Activated CD4-positive, alpha-beta T cell treated with anti-CD3 and anti-CD28 coated beads, Interleukin-2, amount 50 U/mL, for 24 hours (primary cell): ENCODE measurements at regions not wholly inside any gene's neighbourhood (a gene's known extent, or its start where the extent isn't known, plus 50 kb on each side); places are given as distances from the start of the nearest gene placed in this dataset.
"Not testable (repeated sequence)": the region's sequence is repeated elsewhere in the genome, so short reads cannot be mapped to it uniquely, and the experiment has no call there.

Experiments used
- DNase-seq, 2 donors: peaks; one replicate each; pipeline ENCODE4 v3.0.0-alpha.2; 2020; ENCODE audit warnings: low read depth in 1 of 2, low spot score in 1 of 2

DNA sequence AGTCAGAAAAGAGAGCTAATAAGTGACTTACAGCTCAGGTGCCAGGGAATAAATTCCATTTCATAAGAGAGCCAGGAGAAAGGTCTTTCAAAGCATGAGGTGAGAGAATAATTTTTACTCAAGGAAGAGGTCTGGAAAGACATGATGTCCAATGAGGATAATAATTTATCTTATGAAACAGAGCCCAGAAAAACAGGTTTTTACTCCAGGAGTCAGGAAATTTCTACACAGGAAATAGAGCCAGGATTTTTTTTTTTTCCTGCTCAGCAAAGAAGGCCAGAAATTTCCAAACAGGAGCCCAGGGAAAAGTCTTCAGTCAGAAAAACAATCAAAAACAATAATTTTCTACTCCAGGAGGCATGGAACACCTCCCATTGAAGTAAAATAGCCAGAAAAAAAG lies 1185.7 kb upstream of the TSPY4 start:
- DNase-seq: no peak

DNA sequence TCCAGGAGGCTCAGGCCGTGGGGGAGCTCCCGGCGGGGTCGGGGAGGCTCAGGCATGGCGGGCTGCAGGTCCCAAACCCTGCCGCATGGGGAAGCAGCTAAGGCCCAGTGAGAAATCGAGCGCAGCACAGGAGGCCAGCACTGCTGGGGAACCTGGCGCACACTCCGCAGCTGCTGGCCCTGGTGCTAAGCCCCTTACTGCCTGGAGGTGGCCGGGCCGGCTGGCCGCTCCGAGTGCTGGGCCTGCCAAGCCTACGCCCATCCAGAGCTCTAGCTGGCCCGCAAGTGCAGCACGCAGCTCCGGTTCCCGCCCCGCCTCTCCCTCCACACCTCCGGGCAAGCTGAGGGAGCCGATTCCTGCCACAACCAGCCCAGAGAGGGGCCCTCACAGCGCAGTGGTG lies 1208.7 kb upstream of the TSPY4 start:
- no peak for DNase-seq

DNA sequence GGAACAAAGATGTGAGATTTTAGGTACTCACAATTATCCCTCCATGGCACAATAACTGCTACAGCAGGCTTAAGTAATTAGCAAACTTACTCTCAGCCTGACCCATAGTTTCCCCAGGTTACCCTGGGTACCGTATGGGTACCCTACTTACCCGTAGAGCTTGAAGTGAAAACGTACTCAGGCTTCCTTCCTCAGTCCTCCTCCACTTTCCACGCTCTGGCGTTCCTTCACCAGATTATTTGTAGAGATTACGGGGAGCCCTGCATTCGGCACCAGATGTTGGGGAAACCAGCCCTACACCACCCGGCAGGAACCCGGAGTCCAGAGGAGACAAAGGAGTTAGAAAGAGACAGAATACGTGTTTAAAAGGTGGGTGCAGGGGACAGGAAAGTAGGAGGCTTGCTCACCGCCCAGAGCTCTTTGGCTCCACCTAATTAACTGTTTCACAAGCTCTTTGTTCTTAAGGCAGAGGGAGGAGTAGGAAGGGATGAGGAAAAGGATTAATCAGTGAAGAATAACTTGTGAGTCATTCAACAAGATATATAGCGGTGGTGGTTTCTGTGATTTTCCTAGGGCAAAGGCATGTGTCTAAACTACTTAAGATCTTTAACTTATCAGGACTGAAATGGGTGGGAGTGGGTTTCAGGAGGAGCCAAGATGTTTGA lies 1211.2 kb upstream of the TSPY4 start:
- no peak for DNase-seq

DNA sequence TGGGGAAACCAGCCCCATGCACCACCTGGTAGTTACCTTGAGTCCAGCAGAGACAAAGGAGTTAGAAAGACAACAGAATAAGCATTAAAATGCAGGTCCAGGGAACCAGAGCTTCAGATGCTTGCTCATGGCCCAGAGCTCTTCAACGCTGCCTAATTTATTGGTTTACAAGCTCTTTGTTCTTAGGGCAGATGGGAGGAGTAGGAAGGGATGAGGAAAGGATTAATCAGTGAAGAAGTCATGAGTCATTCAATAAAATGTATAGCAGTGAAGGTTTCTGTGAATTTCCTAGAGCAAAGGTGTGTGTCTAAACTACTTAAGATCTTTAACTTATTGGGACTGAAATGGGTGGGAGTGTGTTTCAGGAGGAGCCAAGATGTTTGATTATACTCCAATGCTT lies 1210.3 kb upstream of the AMELY start:
- DNase-seq: no peak

DNA sequence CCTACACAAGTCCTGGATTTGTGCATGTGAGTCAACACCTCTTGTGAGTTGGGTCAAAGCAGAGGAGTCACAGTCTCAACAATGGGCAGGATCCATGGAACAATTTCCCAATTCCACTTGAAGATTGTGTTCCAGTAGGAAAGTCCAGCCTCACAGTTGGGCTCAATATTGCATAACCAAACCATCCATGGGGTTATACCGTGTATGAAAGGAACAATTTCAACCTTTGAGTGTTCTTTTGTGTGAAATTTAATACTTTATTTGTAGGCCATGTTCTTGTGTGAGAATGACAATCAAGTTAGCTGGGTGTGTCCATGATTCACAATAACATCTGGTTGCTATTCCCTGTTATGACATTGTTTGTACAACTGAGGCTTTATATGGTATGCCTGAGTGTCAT lies 1182.9 kb upstream of the AMELY start:
- no peak for DNase-seq

DNA sequence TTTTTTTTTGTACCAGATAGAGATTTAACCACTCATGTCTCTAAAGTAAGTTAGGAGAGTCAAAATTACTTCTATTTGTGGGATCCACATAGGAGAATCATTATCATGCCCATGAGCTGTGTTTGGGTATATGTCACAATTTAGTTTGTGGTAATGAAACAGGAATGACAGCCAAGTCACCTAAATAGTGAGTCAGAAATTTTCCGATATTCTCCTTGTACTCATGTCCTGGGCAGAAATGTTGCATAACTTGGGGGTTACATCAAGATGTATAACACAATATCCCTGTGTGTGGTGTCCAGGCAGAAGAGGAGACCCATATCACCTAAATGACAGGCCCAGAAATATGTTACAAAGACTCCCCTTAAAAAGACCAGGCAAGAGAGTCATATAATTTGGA lies 1181.4 kb upstream of the AMELY start:
- DNase-seq: no peak

DNA sequence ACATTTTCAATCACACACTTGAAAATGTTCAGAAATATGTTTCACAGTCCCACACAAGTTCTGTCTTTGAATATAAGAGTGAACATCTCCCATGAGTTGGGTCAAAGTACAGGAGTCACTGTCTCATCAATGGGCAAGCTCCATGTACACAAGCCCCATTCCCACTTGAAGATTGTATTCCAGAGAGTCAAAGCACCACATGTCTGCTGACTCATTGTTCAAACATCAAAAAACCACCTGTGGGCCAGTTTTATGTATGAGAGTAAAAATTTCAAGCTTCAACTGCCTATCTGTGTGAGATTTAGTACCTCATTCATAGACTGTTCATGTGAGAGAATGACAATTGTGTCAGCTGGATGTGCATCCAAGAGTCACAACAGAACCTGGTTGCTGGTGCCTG lies 1174.4 kb upstream of the AMELY start:
- no peak for DNase-seq

DNA sequence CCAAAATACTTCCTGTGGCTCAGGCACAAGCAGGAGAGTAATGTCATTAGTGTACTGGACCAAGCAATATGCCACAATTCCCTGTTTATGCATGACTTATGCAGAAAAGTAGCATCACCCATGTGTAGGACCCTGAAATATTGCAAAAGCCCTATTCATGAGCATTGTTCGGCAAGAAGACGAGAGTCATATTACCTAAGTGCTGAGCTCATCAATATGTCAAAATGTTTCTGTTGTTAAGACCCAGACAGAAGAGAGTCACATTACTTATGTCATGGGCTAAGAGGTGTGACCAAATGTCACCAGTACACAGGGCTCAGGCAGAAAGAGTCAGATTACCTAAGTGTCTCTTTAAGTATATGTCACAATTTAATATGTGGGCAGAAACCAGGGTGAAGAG lies 1172.6 kb upstream of the AMELY start:
- DNase-seq: no peak

DNA sequence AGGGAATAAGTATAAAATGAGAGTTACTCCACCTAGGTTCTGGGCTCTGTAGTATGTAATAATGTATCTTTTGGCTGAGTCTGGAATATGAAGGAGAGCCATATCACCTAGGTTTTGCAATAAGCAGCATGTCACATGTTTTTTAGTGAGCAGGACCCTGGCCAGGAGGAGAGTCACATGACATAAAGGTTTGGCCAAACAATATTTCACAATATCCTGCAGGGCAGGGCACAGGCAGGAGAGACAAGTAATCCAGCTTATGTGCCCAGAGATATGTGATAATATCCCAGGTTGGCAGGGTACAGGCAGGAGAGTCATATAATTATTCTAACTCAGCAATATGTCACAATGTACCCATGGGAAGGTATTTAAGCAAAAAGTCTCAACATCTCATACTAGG lies 1169.6 kb upstream of the AMELY start:
- DNase-seq: no peak

DNA sequence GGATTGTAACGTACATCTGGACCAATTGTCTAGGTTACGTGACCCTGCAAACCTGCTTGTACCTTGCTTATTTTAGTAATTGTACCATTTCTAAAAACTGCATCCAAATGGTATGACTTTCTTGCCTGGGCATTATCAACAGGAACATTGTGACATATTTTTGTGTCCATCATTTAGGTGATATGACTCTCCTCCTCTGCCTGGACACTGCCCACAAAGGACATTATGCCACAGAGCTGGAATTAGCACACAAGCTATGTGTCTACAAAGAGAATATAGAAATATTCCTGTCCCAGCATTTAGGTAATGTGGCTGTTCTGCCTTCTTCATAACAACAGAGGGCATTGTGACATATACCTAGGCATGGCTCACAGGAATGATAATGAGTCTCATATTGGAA lies 1153.7 kb upstream of the AMELY start:
- DNase-seq: no peak

DNA sequence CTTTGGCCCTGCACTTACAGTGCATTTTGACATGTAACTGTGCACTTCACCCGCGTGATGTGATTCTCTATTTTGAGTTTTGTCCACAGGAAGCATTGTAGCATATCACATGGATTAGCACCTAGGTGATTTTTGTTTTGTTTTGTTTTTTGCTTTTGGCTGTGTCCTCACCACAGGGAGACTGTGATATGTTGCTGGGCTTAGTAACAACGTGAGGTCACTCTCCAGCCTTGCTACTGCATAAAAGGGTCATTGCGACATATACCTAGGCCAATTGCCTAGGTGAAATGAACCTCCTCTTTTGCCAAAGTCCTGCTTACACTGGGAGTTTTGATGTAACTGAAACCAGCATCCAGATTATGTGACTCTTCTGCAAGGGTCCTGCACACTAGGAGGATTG lies 1152.9 kb upstream of the AMELY start:
- no peak for DNase-seq

DNA sequence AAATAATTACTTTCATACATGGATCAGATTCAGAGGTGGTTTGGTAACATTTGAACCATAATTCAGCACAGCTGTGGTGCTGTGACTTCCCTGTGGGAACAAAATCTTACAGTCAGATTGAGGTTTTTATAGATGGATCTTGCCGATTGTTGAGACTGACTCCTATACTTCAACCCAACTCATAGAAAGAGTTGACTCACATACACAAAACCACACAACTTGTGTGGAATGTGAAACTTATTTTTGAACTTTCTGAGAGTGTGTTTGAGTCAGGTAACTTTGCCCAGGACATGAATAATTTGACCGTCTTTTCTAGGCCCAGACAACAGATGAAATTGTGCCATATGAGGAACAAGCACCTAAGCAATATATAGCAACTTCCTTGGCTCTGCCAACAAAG lies 1152.4 kb upstream of the AMELY start:
- no peak for DNase-seq

DNA sequence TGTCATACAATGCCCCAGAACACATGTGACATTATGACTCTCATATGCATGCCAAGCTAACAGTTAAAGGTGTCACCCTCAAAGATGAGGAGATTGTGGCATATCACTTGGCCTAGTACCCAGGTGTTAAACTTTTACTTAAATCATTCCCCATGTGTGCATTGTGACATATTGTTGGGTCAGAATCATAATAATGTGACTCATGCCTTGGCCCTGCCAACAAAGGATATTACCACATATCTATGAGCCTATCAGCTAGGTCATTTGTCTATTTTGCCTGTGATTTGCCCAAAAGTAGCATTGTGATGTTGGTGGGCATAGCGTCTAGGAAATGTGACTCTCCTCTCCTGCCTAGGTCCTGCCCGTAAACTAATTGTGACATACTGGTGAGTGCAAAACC lies 1147.1 kb upstream of the AMELY start:
- DNase-seq: no peak

DNA sequence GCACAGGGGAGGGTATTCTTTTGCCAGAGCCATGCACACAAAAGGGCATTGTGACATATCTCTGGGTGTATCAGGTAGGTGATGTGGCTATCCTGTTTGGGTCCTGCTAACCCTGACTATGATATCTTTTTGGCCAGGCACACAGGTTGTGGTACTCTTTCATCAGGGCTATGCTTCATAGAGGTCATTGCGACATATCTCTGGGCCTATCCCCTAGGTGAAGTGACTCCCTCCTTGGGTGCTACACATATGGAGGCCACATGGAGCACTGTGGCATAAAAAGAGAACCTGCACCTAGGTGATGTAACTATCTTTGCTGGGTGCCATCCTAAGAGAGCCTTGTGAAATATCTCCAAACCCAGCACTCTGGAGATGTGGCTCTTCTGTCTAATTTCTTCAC lies 1139.8 kb upstream of the AMELY start:
- DNase-seq: no peak

DNA sequence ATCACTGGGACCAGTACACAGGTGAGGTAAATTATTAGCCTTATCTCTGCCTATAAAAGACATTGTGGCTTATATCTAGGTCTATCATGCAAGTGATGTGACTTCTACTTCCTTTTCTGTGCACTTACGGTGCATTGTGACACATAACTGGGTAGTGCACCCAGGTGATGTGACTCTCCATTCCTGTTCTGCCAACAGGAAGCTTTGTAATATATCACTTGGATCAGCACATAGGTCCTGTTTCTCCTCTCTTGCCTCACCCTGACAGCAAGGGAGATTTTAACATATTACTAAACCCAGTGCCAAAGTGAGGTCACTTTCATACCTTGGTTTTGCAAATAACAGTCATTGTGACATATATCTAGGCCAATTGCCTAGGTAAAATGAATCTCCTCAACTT lies 1129.7 kb upstream of the AMELY start:
- no peak for DNase-seq

DNA sequence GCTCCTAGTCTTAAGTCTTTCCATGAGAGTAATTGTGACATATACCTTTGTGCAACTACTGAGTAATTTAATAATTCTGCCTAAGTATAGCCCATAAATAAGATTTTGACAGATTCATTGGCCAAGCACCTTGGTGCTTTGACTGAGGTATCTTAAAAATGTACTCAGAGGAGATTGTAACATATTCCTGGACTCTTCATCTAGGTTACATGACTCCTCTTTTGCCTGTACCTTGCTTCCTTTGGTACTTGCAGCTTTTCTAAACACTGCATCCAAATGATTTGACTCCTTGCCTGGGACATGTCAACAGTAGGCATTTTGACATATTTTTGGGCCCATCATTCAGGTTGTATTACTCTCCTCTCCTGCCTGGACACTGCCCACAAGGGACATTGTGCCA lies 1125.0 kb upstream of the AMELY start:
- DNase-seq: no peak

DNA sequence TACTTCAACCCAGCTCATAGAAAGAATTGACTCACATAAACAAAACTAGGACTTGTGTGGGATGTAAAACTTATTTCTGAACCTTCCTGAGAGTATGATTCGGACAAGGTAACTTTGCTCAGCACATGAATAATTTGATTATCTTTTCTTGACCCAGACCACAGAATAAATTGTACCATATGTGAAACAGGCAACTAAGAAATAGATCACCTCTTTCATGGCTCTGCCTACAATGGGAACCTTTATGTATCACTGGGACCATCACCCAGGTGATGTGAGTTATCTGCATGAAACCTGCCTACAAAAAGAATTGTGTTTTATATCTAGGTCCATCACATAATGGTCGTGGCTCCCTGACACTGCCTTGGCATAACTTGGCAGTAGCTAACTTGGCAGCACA lies 1124.1 kb upstream of the AMELY start:
- DNase-seq: no peak

DNA sequence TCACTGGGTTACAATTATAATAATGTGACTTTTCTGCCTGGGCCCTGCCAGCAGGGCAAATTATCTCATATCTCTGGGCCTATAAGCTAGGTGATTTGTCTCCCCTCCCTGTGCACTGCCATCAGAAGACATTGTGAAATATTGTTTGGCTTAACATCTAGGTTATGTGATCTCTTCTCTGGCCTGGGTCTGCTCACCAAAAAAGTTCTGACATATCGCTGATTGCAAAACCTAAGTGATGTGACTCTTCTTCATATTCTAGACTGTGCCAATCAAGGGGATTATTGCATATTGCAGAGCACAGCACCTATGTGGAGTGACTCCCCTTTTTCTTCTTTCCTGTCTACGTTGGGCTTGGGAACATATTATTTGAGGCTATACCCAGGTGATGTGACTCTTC lies 1123.1 kb upstream of the AMELY start:
- DNase-seq: no peak

DNA sequence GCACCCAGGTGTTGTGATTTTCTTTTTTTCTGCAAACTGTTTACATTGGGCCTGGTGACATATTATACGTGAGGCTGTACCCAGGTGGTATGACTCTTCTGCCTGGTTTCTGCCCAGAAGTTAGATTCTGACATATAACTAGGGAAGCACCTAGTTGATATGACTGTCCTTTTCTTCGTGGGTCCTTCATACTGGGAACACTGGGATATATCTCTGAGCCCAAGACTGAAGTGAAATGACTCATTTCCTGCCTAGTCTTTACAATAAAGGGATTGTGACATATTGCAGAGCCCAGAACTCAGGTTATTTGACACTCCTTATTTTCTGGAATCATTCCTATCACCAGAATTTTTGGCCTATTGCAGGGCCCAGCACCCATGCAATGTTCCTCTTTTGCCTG lies 1121.6 kb upstream of the AMELY start:
- no peak for DNase-seq

DNA sequence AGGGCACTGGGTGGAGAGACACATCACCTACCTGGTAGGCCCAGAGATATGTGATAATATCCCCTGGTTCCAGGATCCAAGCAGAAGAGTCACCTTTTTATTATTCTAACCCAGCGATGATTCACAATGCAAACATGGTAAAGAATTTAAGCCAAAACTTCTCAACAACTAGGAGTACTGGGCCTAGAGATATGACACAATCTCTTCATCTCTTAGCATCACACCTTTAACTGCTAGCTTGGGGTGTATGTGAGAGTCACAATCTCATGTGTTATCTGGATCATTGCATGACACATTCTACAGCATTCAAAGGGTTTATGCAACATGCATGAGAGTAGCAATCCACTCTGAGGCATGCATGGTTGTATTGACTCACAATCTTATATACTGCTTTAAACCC lies 1109.0 kb upstream of the AMELY start:
- DNase-seq: no peak

DNA sequence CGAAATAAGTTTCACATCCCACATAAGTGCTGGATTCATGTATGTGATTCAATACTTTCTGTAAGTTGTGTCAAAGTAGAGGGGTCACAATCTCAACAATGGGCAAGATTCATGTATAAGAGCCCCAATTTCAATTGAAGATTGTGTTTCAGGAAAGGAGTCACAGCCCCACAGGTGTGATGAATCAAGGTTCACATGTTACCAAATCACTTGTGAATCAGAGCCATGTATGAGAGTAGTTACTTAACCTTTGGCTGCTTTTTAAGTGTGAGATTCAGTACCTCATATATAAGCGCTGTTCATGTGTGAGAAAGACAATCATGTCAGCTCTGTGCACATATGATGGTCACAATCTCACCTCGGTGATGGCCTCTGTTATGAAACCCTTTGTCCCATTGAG lies 1100.0 kb upstream of the AMELY start:
- no peak for DNase-seq

DNA sequence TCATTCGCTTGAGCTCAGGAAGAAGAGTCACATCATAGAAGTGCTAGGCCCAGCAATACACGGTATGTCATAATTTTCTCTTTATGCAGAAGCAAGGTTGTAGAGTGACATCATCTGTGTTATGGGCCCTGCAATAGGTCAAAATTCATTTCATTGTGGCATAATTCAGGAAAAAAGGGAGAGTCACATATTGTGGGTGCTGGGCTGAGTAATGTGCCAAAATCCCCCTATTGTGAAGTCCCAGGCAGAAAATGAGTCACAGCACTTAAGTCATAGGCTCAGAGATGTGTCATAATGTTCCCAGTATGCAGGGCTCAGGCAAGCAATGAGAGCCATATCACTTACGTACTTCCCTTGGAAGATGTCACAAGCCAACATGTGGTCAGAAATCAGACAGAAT lies 1092.6 kb upstream of the AMELY start:
- peak in 1 of 2 donors; percentile 4 for DNase-seq

DNA sequence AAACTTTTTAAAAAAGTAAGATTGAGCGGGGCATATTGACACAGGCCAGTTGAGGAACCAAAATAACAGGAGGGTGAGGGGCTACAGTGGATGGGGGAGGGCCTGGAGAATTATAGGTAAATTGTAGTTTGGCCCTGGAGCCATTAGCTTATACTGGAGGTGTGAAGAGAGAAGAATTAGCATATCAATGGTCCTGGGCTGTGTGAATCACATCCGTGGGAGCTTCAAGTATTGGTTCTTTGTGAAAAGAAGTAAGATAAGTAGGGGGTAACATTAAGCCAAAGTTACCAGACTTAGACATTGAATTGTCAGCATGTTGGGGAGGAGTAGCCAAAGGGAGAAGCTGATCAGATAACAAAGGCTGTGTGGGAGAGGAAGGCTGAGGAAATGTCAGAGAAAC lies 1085.2 kb upstream of the AMELY start:
- no peak for DNase-seq

DNA sequence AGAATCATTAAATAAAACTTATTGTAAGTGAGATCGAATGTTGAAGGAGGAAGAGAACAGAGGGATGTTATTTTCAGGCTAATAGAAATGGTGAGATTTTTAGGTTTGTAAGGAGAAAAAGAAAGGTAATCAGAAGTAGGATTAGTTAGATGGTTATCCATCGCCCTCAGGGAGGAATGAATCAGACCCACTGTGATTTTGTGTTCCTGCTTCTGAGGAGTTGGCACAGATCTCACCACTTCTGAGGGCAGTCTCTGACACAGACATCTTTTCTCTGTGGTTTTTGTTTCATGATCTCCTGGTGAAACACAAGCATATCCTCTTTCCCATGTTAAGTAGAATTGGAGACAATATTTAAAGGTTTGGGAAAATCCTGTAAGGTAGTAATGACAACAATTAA lies 1083.2 kb upstream of the AMELY start:
- not testable (repeated sequence) for DNase-seq
